H1 (cell line): ENCODE measurements at regions not wholly inside any gene's neighbourhood (a gene's known extent, or its start where the extent isn't known, plus 50 kb on each side); places are given as distances from the start of the nearest gene placed in this dataset.

Experiments
- KDM1A ChIP-seq: fragments of 200-600, 300-600 bp; sonication (generic); IDR thresholded peaks from 2 replicates; pipeline ENCODE4 v1.7.1; 2016; ENCODE audit warnings: mild to moderate bottlenecking, low read length, borderline replicate concordance
- RNF2 ChIP-seq: fragments of 200-900, 300-1000 bp; sonication (generic); IDR thresholded peaks from 2 replicates; pipeline ENCODE4 v1.7.1; 2016; ENCODE audit warnings: borderline replicate concordance, low read depth, mild to moderate bottlenecking, antibody characterized with exemption, low read length; ENCODE audit not compliant: poor library complexity, severe bottlenecking; ENCODE audit errors: missing control alignments
- TAF7 ChIP-seq: optimal IDR thresholded peaks from 2 replicates; pipeline ENCODE3; 2011; ENCODE audit warnings: low read depth, mild to moderate bottlenecking, inconsistent platforms, low read length, moderate library complexity, borderline replicate concordance

DNA sequence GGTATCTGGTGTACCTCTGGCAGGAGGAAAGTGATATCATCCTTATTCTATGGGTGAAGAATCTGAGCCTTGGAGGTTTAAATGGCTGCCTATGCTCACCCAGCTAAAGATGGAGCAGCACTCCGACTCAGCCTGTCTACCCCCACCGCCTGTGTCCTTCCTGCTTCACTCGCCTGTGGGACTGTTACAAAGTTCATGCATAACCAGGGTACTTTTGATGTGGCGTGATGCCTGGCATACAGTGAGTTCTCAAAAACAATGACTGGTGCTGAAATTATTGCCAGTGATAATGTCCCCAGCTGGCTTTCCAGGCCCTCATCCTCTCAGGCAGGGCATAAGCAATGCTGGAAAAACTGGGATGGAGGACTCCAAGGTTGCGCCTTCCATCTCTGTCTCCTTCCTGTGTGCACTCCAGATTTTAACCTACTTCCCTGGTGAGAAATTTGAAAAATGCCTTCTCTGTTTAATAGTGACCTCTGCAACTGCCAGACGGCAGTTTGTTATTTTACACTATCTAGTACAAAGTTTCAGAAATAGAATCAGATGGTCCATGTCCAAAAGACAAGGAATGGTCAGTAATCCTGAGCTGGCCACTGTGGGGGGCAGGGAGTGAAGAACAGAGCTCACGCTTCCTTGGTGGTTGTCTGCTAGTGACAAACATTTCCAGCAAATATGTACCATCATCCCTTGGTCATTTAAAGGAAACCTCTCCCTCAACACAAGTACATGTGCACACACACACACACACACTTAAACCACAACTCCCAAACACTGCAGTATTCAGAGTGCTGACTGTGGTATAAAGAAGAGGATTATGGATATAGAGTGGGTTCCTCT, 86.5 kb upstream of the NMNAT3 start (continued):
- TF ChIP-seq RNF2 (no peak), KDM1A (no peak), TAF7 (no peak)
